ENCODE measurements at regions not wholly inside any gene's neighbourhood (a gene's known extent, or its start where the extent isn't known, plus 50 kb on each side); places are given as distances from the start of the nearest gene placed in this dataset.

GRCh38 chr4:11261066-11261850 is 167.4 kb downstream of the HS3ST1 start:
- TF ChIP-seq CTCF (IDR thresholded peaks at IDR 0.05) = no peak
- no peak overlapping the region for H3K27ac Mint-ChIP-seq
- peaks cover 67% of the 10 kb centered on the region for H3K9me3 Mint-ChIP-seq
- CTCF ChIA-PET = no interaction called here
- POLR2A ChIA-PET = no interaction called here
- peaks cover 52% of the 10 kb centered on the region for H3K36me3 Mint-ChIP-seq
- DNase-seq (ENCODE audit: low spot score) (no peak), ATAC-seq (no peak)
- H3K4me1 Mint-ChIP-seq = peaks cover 9% of the 10 kb centered on the region
- no peaks in the 10 kb centered on the region for H3K27me3 Mint-ChIP-seq (ENCODE audit: low read depth)
- H3K4me3 Mint-ChIP-seq = no peak overlapping the region

DNA sequence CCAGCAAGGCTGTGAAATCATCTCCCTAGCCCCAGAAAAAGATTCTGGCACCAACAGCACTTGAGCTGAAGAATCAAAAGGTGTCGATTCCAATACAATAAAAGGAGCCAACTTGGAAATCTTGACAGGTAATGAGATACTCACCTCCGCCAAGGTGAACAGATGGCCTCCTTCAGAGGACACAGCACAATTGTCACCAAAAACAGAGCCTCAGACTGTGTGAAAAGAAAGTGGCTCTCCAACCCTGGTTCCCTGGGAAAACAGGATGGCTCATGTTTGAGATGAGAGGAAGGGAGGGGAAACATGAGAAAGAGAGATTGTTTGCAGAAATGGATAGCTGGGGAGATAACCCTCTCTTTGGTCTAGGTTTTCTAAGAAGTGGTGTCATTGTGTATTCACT is 168.9 kb downstream of the HS3ST1 start:
- Mint-ChIP-seq H3K4me1 (peaks cover 9% of the 10 kb centered on the region), H3K4me3 (no peak overlapping the region), H3K27me3 (ENCODE audit: low read depth) (peaks cover 2% of the 10 kb centered on the region), H3K9me3 (peaks cover 59% of the 10 kb centered on the region), H3K27ac (no peak overlapping the region), H3K36me3 (peaks cover 44% of the 10 kb centered on the region)
- POLR2A ChIA-PET = no interaction called here
- TF ChIP-seq RORB (CRISPR knock-in tag; IDR thresholded peaks at IDR 0.05) (no peak), HMGA2 (CRISPR knock-in tag; IDR thresholded peaks at IDR 0.05) (no peak), ZSCAN18 (CRISPR knock-in tag; IDR thresholded peaks at IDR 0.05) (no peak), STAT6 (CRISPR knock-in tag; conservative IDR thresholded peaks at IDR 0.05; ENCODE audit: low read depth) (no peak), RELA (CRISPR knock-in tag; IDR thresholded peaks at IDR 0.05; ENCODE audit: borderline replicate concordance) (no peak), SOX15 (CRISPR knock-in tag; IDR thresholded peaks at IDR 0.05) (no peak), TP53 (CRISPR knock-in tag; IDR thresholded peaks at IDR 0.05) (no peak)
- TF ChIP-seq, protein P1, sequence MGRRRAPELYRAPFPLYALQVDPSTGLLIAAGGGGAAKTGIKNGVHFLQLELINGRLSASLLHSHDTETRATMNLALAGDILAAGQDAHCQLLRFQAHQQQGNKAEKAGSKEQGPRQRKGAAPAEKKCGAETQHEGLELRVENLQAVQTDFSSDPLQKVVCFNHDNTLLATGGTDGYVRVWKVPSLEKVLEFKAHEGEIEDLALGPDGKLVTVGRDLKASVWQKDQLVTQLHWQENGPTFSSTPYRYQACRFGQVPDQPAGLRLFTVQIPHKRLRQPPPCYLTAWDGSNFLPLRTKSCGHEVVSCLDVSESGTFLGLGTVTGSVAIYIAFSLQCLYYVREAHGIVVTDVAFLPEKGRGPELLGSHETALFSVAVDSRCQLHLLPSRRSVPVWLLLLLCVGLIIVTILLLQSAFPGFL (CRISPR knock-in tag; IDR thresholded peaks at IDR 0.05; ENCODE audit: borderline replicate concordance) = no peak
- TF ChIP-seq, protein P2, sequence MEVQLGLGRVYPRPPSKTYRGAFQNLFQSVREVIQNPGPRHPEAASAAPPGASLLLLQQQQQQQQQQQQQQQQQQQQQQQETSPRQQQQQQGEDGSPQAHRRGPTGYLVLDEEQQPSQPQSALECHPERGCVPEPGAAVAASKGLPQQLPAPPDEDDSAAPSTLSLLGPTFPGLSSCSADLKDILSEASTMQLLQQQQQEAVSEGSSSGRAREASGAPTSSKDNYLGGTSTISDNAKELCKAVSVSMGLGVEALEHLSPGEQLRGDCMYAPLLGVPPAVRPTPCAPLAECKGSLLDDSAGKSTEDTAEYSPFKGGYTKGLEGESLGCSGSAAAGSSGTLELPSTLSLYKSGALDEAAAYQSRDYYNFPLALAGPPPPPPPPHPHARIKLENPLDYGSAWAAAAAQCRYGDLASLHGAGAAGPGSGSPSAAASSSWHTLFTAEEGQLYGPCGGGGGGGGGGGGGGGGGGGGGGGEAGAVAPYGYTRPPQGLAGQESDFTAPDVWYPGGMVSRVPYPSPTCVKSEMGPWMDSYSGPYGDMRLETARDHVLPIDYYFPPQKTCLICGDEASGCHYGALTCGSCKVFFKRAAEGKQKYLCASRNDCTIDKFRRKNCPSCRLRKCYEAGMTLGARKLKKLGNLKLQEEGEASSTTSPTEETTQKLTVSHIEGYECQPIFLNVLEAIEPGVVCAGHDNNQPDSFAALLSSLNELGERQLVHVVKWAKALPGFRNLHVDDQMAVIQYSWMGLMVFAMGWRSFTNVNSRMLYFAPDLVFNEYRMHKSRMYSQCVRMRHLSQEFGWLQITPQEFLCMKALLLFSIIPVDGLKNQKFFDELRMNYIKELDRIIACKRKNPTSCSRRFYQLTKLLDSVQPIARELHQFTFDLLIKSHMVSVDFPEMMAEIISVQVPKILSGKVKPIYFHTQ (CRISPR knock-in tag; IDR thresholded peaks at IDR 0.05) = no peak
- TF ChIP-seq, protein P3, sequence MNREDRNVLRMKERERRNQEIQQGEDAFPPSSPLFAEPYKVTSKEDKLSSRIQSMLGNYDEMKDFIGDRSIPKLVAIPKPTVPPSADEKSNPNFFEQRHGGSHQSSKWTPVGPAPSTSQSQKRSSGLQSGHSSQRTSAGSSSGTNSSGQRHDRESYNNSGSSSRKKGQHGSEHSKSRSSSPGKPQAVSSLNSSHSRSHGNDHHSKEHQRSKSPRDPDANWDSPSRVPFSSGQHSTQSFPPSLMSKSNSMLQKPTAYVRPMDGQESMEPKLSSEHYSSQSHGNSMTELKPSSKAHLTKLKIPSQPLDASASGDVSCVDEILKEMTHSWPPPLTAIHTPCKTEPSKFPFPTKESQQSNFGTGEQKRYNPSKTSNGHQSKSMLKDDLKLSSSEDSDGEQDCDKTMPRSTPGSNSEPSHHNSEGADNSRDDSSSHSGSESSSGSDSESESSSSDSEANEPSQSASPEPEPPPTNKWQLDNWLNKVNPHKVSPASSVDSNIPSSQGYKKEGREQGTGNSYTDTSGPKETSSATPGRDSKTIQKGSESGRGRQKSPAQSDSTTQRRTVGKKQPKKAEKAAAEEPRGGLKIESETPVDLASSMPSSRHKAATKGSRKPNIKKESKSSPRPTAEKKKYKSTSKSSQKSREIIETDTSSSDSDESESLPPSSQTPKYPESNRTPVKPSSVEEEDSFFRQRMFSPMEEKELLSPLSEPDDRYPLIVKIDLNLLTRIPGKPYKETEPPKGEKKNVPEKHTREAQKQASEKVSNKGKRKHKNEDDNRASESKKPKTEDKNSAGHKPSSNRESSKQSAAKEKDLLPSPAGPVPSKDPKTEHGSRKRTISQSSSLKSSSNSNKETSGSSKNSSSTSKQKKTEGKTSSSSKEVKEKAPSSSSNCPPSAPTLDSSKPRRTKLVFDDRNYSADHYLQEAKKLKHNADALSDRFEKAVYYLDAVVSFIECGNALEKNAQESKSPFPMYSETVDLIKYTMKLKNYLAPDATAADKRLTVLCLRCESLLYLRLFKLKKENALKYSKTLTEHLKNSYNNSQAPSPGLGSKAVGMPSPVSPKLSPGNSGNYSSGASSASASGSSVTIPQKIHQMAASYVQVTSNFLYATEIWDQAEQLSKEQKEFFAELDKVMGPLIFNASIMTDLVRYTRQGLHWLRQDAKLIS (CRISPR knock-in tag; IDR thresholded peaks at IDR 0.05; ENCODE audit: borderline replicate concordance) = no peak
- TF ChIP-seq, protein P4, sequence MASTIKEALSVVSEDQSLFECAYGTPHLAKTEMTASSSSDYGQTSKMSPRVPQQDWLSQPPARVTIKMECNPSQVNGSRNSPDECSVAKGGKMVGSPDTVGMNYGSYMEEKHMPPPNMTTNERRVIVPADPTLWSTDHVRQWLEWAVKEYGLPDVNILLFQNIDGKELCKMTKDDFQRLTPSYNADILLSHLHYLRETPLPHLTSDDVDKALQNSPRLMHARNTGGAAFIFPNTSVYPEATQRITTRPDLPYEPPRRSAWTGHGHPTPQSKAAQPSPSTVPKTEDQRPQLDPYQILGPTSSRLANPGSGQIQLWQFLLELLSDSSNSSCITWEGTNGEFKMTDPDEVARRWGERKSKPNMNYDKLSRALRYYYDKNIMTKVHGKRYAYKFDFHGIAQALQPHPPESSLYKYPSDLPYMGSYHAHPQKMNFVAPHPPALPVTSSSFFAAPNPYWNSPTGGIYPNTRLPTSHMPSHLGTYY (CRISPR knock-in tag; IDR thresholded peaks at IDR 0.05) = no peak
- CTCF ChIA-PET = no interaction called here
- DNase-seq (ENCODE audit: low spot score) (no peak), ATAC-seq (no peak)
